OCI-LY3 (cell line): ENCODE measurements at regions not wholly inside any gene's neighbourhood (a gene's known extent, or its start where the extent isn't known, plus 50 kb on each side); places are given as distances from the start of the nearest gene placed in this dataset.

Experiments used
- CTCF ChIP-seq: fragments of 200-600, 300-600 bp; sonication (generic); IDR thresholded peaks from 2 replicates; pipeline ENCODE4 v1.5.1; 2014; ENCODE audit warnings: antibody characterized with exemption, low read length, low read depth
- EZH2phosphoT487 ChIP-seq: fragments of 200-600 bp; shearing (Covaris generic); IDR thresholded peaks from 2 replicates; pipeline ENCODE4 v1.6.1; 2018; ENCODE audit warnings: antibody characterized with exemption, mixed run types, low read depth

- TF ChIP-seq CTCF (no peak), EZH2phosphoT487 (no peak)
These were observed 586.1 kb downstream of the RNF144B start for GRCh38 chr6:18973251-18973650.
